GM19455 (cell line): ENCODE measurements at regions not wholly inside any gene's neighbourhood (a gene's known extent, or its start where the extent isn't known, plus 50 kb on each side); places are given as distances from the start of the nearest gene placed in this dataset.

Source experiments
- ATAC-seq: cut with Tn5 transposase; IDR thresholded peaks from one replicate; pipeline ENCODE4 v1.9.1; 2021; ENCODE audit not compliant: unreplicated experiment

DNA sequence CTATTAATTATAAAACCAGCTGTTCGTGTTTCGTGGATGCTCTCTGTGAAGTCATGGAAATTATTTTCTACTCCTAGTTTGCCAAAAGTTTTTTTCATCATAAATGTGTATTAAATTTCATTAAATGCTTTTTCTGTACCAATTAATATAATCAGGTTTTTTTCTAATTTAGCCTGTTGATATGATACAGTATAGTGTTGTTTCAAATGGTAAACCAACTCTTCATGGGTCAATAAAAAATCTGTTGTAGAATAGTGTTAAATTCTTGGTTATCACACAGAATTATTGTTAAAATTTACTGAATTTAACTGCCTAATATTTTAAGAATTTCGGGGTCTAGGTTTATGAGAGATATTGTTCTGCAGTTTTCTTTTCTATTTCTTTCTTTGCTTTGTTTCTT is 505.9 kb upstream of the MANEA start:
- ATAC-seq, result no peak

DNA sequence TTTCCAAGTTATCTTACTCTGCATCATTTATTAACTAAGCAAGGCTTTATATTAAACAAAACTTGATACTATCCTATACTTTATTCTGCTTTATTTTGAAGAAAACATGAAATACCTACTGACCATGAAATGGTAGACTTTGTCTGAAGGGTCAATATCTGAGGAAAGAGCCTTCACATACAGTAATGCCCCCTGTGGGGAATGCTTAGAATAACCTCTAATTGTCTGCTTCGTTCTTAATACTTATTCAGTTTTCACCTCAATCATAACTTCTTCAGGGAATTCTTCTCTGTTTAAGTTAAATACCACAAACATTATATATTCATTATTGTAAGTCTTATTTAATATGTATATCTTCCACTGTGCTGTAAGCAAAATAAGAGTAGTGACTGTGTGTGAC is 498.9 kb upstream of the MANEA start:
- no peak for ATAC-seq

- ATAC-seq, result no peak
Observed at GRCh38 chr6:95081231-95081630, 496.1 kb upstream of the MANEA start.

DNA sequence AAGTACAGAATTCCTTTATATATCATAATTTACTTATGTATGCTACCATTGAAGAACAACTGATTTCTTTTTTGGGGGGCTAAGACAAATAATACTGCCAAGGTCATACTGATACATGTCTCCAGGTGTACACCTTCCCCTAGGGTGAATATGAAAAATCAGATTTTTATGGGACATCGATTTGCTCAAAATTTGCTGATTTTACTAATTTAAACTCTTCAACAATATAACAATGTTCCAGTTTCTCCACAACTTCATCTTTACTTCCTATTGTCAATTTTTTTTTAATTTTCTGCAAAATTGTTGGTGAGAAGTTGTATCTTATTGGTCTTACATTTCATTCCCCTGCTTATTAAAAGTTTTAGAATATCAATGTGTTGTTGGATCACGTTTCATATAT is 495.4 kb upstream of the MANEA start:
- no peak for ATAC-seq

- no peak for ATAC-seq
Observed at GRCh38 chr6:95083506-95083905, 493.8 kb upstream of the MANEA start.

DNA sequence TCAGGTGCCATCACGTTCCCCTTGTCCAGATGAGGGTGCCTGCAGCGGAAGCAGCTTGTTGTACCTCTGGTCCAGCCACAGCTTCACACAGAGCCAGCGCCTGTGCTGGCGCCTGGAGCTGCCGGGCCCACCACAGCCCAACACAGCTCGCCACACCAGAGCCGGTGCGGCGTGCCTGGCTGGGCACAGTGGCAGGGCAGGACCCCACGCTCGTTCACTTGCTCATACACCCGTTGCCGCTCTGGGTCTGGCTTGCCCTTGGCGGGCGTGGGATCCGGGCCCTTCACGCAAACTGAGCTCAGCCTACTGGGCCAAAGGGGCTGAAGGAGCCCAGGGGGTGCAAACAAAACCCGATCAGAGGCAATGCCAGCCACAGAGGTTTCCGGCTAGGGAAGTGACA is 492.5 kb upstream of the MANEA start:
- ATAC-seq, result no peak

DNA sequence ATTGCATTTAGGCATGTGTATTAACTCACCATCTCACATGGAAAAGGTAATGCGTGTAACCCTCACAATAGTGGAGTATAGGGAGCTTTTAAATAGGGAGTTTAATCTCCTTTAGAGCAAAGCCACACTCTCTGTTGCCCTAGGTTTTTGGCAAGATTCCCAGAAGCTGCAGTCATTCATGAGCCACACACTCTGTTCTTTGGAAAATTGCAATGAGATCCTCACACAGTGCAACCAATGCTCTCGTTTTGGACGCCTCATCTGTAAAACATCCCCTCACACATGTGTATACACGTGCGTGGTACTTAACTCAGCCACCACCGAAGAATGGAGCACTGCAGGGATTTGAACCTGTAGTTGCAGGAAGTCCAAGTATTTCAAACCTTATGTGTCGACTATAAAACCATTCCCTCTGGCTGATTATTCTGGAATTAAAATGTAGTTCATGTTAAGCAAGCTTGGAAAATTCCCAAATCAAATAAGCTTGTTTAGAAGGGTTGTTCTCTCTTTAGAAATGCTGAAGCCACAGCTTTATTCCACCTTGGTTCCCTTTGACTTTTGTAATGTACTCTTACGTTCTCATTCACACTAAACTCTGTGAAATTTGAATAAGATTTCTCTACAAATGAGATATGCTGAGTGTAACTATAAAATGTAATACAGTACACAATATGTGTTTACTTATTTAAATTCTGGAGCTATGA is 489.8 kb upstream of the MANEA start:
- ATAC-seq, result no peak

DNA sequence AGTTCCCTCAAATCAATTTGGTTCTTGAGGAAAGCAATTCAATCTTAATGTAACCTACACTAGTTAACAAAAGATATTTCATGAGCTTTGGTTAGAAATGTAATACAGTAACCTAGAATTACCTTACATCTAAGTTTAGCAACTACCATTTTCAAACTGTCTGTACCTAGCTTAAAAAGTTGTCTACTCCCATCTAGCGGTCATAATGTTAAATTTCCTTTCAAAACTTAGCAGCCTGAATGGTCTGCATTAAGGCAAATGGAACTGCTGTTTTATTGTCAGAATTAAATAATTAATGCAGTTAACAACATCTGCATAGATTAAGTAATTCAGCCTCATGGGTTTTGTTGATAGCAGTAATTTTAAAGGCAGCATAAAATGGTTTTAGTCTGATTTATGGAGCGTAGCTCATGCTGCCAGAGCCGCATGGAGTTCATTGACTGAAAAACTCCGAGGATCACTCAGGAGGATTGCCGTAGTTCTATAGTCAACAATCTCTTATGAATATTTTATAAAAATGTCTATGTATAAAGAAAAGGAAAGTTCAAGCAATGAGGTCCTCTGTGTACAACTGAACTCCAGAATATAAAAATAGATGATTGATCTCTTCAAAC is 485.4 kb upstream of the MANEA start:
- ATAC-seq, result peak; percentile 79

GRCh38 chr6:95093154-95093553 is 484.2 kb upstream of the MANEA start:
- ATAC-seq, result no peak

DNA sequence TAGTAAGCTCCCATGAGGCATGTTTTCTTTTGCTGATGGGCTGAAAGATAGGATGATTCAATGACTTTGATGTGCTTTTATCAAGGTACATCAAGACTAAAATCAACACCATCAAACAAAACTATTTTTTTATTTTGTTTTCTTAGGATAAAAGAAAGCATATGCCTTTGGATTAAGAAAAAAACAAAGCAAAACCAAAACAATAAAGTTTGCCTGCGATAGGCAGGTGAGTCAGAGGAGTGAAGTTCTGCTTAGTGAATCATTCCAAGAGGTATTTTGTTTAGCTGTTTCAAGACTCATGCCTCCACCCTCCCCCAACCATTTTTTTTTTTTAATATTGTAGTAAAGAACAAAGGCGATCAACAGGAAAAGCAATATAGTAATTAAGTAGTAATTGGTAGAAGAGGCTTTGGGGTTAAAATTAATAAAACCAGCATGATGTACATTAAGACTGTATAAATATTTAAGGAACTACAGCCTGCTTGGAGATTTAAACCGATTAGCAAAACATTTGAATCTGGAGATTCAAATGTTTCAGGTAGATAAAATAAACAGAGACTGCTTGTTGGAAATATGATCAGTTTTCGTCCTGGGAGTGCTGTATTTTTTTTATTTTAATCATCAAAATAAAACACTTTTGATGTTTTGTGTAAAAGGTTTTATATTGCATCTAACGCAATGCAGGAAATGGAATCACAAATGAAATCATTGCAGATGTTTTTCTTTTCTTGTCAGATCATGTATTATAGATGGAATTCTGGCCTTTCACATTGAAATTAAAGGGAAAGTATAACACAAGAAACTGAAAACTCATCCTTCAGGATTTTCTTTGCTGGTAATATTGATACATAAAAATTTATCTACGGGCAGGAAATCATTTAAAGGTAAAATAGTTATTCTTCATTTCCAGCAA is 482.3 kb upstream of the MANEA start:
- ATAC-seq, result no peak

DNA sequence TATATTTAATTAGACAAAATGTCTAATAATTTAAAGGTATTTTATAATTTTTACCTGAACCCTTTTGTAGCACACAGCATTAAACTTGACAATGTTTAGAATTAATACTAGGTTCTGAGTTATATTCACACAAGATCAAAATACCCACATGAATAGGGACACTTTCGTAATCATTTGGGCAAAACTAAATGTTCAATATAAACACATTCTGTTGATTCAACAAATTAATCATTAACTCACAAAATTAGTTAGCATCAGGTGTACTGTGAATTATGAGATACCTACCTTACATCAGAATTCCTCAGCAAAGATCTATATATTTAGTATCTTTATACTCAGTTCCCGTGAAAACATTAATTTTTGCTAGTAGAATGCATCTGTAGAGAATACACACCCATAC is 481.5 kb upstream of the MANEA start:
- no peak for ATAC-seq

DNA sequence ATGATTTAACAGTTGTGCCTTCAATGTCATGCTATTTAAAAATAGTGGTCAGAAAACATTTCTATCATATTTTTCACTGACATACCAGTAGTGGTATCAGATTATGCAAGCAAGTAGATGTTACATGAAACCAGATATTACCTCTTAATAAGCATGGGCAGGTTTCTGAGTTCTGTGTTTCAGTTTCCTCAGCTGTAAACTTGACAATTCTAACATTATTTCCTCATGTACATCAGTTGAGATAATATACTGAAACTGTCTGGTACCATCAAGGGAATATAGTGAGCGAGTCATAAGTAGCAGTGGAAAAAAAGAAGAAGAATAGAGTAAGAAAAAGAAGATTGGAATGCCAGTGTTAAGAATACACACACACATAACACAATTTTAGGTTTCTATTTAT is 477.9 kb upstream of the MANEA start:
- ATAC-seq, result no peak

GRCh38 chr6:95109212-95109611 is 468.1 kb upstream of the MANEA start:
- no peak for ATAC-seq

- no peak for ATAC-seq
Observed at GRCh38 chr6:95110767-95111166, 466.6 kb upstream of the MANEA start.

DNA sequence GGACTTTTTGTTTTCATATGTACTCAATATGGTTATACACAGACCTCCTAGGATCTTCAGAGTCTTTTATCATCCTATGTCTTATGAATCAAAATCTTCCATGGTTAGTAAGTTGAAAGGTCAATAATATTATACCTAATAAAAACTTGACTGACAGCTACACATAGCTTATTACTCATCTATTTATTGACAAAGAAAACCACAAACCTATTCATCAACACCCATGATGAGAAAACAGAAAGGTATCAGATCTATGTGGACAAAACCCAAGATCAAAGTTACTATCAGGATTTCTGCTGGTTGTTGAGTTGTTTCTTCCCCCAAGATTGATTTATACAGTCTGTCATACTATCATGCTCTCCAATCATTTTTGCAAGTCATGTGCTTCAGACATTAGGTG is 460.1 kb upstream of the MANEA start:
- ATAC-seq, result no peak

GRCh38 chr6:95119927-95120326 is 457.4 kb upstream of the MANEA start:
- ATAC-seq, result no peak

- no peak for ATAC-seq
Observed at GRCh38 chr6:95120984-95121383, 456.4 kb upstream of the MANEA start.

DNA sequence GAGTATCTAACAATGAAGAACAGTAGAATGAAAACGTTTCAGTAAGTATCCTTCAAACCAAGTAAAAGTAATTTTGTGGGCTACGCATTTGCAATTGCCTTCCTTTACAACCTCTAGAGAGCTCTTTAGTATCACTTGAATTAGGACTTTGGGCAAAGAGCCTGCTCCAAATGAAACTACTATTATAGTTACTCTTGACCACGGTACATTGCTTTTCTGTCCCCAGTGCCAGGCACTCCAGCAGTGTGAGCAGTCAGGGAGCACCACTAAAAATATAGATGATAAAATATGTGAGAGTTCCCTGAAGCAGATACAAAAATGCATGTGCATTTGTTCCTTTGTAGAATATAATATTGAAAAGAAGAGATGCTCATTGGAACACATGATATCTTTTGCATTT is 450.1 kb upstream of the MANEA start:
- no peak for ATAC-seq

GRCh38 chr6:95128439-95128838 is 448.9 kb upstream of the MANEA start:
- no peak for ATAC-seq

DNA sequence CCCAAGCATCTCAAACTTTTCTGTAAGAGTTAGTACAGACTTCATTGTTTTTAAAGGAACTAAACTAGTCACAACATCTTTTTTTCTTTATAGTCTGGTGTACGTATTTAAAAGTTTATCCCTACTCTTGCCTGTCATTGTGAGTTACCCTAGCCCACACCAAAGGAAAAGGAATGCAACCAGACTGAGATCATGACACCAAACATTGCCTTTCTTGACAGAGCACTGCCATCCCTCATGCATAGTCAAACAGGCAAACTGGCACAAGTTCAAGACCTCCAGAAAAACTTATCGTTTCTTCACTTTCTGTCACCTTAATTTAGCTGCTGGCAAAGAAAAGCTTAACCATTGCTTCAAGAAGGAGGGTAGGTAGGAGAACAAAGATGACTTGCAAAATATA is 448.4 kb upstream of the MANEA start:
- ATAC-seq, result no peak

GRCh38 chr6:95133578-95133977 is 443.8 kb upstream of the MANEA start:
- ATAC-seq, result no peak

DNA sequence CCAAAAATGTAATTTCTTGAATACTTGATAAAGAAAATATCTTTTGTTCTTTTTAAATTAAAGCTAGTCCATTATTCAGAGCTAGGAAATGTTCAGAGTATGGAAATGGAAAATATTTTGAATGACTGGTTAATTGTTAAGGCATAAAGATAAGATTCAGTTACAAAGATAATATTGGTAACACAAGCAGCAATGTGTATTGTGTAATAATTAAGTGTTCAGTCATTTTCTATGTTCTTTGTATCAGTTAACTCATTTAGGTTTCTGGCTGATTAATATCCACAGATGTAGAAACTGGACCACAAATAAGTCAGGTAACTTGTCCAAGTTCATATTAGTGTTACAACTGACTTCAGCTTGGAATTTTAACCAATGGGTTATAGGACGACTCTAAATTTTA is 442.2 kb upstream of the MANEA start:
- ATAC-seq, result no peak
